ENCODE measurements at regions not wholly inside any gene's neighbourhood (a gene's known extent, or its start where the extent isn't known, plus 50 kb on each side); places are given as distances from the start of the nearest gene placed in this dataset.
"Not testable (repeated sequence)": the region's sequence is repeated elsewhere in the genome, so short reads cannot be mapped to it uniquely, and the experiment has no call there.

DNA sequence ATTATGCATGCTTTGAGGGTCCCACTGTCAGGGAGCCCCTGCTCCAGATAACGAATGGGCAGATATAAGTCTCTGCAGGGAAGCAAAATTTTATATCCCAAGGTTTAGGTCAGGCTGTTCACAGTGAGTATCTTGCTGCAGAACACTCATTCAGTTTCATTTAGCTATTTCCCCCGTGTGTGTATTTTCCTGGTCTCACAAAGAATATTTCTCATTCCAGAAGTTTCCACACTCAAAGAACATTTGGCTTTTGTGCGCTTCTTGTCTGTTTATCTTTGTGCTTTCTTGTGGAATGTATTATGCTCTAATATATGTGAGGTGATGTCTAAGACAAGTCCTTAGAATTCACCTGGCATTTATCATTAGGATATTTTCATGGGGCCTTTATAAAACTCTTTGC lies 140.4 kb upstream of the MMADHC start:
- DNase-seq (ENCODE audit: low read depth in 2 of 2), result no peak

DNA sequence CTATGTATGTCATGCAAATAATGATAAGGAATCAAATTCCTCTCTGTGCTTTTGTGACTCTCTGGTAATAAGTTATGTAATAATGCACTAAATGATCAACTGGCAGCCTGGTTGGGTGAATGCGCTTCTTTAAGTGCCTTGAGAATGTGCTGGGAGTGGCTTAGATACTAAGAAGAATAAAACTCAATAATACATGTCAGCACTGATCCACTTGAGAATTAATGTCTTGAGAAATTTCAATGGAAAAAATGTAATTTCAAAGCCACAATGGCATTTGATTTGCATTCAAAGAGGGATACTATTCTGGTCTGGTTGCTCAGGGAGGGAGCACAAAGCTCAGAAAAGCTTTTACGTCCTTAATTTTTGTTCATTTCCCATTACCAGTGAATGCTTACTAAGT lies 137.7 kb upstream of the MMADHC start:
- DNase-seq (ENCODE audit: low read depth in 2 of 2), result no peak

DNA sequence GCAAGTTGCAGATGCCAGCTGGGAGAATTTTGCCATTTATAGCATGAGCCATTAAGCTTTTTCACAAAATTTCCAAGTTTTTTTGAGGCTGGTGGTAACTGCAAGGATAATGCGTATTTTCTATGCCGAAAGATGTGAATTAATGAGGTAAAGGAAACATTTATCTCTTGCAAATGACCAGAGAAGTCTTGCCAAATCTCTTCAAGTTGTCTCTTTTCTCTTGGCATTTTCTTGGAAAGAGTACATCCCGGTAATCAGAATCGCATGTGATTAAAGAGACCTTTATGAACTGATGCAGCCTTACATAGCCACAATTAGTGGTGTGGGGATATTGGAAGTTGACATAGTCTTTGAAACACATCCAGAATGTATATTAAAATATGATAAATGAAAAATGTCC lies 136.5 kb upstream of the MMADHC start:
- DNase-seq (ENCODE audit: low read depth in 2 of 2), result no peak

DNA sequence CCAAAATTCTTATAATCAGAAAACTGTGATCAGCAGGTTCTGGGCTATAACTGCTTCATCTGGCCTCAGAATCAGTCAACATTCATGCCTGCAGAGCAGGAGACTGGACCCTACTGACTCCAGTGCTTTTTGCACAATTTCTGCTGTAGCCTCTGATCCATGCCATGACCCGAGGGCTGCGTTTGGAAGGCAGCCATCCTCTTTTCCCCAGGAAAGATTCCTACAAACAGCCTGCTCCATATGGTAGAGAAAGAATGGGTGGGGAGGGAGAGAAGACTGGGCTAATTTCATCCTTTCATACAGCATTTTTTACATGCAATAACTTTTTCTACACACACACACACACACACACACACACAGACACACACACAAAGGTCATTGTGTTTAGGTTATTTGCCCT lies 133.0 kb upstream of the MMADHC start:
- DNase-seq (ENCODE audit: low read depth in 2 of 2), result no peak

DNA sequence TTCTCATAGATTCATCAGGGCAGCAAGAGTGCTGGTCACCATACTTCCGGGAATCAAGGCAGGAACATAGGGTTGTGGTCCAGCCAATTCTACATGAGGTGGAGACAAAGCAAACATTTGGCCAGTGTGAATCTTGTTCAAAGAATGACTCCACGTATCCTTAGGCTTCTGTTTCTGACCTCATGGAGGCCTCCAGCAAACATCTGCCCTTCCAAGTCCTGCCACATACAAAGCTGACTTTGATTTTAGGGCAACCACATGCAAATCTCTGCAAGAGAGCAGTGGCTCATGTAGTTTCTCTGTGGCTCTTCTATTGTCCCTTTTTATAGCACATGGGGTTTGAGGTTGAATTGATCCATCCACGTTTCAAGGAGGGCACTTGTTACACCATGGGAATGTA lies 132.1 kb upstream of the MMADHC start:
- DNase-seq (ENCODE audit: low read depth in 2 of 2), result no peak

DNA sequence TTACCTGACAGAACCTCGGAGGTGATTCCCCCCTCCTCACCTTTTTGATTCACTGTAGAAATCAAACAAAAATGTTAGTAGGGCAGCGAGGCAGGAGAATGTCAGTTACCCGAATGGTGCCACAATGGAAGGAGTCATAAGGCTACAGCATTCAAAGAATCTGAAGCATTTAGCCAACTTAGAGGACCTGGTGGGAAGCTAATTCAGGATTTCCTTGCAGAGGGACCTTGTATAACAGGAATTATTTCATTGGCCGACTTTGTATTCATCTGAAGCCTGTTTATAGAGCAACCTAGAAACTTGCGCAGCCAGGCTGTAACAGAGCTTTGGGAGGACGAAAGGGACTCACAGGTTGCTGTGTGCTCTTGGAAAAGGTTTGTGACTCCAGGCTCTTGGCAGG lies 129.1 kb upstream of the MMADHC start:
- DNase-seq (ENCODE audit: low read depth in 2 of 2), result no peak

DNA sequence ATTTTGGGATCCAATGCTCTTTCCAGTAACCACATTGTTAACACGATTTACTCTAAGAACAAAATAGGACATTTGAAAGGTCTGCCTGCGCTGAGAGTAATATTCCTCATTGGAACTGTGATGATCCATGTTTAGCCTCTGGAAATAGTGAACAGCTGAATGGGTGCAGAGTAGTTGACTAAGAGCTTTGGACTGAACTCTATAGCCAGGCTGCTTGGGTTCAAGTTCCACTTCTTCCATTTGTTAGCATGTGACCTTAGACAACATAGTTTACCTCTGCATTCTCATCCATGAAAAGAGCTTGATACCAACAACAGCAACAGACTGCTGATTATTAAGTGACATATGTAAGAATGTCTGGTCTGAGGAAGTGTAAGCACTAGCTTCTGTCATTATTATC lies 128.3 kb upstream of the MMADHC start:
- no peak for DNase-seq (ENCODE audit: low read depth in 2 of 2)

DNA sequence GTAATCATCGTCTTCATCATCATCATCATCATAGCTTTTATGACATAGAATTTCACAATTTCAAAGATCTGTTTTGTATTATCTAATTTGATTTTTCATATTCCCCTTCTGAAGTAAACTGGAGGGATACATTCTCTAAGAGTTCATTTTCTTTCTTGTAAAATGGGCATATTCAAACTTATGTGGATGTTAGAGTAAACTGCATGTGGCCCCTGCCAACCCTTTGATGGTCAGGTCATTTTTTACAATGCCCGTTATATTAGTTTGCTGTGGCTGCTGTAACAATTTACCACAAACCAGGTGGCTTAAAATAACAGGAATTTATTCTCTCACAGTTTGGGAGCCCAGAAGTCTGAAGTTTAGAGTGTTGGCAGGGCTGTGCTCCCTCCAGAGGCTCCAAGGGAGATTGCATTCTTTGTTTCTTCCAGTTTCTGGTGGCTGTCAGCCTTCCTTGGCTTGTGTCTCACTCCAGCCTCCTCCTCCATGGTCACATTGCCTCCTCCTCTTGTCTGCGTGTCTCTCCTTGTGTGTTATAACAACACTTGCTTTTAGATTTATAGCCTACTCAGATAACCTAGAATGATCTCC lies 127.5 kb upstream of the MMADHC start:
- DNase-seq (ENCODE audit: low read depth in 2 of 2), result peak in 1 of 2 donors; percentile 58

DNA sequence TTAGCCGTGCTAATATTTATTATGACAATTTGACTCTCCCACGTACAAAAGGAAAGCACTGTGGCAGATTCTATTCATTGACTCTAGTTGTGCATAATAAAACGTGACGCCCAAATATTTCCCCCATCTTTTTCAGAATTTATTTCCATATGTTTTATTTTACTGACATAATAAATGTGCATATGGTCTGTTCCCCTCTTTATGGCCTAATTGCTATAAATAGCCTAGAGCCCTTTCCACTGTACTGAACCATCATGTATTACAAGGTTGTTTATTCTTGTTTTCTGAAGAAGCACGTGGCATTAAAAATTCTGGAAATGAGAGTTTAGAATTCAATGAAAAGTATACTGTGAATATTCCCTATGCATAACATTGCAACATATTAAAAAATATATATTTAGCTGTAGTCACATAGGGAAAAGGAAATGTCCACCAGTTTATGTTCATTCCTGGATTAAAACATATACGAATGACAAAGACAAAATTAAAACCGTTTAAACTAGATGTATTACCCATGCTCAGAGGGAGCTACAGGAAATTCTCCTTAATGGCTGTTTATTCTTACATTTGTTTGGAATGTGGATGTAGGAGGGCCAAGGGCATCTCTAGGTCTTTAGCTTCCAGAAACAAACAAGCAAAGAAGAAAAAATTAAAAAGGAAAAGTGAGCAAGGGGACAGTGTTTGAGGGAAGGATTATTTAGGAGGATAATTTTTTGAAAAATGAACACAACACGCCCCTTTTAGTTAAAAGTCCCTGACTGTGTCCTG lies 122.1 kb upstream of the MMADHC start:
- no peak for DNase-seq (ENCODE audit: low read depth in 2 of 2)

DNA sequence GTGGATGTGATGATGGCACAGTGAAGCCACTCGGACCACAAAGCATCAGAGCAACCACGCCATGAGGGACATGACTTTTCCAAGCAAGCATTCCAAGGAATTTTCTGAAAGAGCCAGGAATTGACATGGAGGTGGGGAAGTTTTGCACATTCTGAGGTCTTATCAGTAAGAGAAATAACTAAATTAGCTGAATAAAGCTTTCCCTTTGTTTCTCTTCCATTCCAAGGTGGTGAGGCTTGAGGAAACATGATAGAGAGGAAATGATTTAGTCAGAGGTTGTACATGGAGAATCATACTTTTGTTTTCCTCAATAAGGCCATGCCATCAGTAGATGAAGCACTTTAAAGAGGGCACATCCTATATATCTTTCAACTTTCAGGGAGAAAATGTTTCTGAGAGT lies 115.7 kb upstream of the MMADHC start:
- peak in 1 of 2 donors; percentile 57 for DNase-seq (ENCODE audit: low read depth in 2 of 2)

DNA sequence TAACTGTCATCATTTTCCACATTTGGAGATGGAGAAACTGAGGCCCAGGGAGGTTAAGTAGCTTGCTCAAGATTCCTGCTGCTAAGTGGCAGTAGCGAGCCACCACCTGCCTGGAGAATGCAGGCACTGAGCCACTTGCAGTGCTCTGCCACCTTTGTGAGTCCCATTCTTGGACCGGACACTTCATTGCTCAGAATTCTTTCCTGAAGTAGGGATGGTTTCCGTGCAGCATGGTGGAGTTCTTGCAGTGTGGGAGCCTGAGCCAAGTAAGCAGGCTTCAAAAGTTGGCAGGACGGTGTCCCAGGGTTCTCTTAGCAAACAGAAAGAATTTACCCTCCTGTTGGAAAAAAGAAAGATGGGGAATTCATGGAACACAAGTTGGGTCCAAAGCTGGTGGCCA lies 115.0 kb upstream of the MMADHC start:
- DNase-seq (ENCODE audit: low read depth in 2 of 2), result no peak

DNA sequence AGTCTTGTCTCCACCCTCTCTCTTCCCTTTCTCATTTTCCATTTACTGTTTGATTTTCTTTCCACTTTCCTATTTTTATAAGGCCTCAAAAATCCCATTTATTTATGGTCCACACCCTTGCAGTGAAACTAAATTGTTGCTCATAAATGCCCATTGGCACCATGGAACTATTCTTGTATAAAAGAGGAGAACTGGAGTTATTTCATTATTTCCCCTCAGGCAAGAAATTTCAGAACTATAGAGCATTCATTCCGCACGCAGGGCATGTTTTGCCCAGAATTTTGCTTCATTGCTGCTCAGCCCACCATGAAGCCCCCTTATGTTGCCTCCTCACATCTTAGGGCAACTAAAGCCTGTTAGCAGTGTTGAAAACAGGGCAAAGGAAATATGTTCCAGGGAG lies 113.7 kb upstream of the MMADHC start:
- DNase-seq (ENCODE audit: low read depth in 2 of 2), result no peak

DNA sequence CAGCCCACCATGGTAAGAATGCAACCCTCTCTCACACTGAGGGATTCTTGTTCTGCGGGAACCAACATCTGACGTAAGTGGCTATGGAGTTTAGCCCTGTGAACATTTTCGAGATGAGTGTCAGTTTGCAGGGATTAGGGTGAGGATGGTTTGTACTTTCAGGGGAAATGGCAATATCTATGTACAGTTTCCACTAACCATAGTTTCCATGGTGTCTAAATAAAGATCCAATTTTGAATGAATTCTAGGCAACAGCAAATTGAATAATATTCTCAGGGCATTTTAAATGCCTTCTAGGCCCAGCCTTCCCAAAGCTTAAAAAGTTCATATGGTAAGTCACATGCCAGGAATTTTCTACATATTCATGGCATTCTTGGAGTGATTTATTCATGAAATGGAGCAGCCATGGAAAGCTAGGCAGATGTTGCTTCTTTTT lies 105.4 kb upstream of the MMADHC start:
- DNase-seq (ENCODE audit: low read depth in 2 of 2), result no peak

DNA sequence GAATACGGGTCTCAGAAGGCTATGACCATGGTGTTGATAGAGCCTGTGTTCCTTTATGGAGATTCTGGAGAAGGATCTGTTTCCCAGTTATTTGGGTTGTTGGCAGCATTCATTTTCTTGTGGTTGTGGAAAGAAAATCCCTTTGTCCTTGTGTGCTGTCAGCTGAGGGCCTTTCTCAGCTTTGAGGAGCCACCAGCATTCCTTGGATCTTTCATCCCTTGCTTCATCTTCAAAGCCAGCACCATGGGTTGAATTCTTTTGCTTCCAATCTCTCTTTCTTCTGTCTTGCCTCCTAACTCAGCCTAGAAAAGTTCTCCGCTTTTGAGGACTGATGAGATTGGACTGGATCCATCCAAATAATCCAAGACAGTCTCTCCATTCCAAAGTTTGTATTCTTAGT lies 103.2 kb upstream of the MMADHC start:
- DNase-seq (ENCODE audit: low read depth in 2 of 2), result no peak

DNA sequence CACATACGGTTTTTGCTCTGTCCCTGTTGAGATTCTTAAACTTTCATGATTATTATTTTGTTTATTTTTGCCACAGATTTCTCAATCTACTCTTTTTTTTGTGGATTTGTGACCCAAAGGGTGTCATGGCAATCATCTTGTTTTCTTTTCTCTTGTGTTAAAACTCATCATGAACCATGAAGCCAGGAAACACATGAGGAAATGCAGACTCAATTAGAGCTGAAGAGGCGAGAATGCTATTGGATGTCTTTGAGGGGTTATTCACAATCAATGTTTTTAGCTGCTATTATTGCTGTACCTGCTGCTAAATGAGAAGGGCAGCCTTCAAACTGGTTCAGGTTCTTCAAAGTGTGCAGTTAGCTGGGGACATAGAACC lies 99.5 kb upstream of the MMADHC start:
- DNase-seq (ENCODE audit: low read depth in 2 of 2), result no peak

DNA sequence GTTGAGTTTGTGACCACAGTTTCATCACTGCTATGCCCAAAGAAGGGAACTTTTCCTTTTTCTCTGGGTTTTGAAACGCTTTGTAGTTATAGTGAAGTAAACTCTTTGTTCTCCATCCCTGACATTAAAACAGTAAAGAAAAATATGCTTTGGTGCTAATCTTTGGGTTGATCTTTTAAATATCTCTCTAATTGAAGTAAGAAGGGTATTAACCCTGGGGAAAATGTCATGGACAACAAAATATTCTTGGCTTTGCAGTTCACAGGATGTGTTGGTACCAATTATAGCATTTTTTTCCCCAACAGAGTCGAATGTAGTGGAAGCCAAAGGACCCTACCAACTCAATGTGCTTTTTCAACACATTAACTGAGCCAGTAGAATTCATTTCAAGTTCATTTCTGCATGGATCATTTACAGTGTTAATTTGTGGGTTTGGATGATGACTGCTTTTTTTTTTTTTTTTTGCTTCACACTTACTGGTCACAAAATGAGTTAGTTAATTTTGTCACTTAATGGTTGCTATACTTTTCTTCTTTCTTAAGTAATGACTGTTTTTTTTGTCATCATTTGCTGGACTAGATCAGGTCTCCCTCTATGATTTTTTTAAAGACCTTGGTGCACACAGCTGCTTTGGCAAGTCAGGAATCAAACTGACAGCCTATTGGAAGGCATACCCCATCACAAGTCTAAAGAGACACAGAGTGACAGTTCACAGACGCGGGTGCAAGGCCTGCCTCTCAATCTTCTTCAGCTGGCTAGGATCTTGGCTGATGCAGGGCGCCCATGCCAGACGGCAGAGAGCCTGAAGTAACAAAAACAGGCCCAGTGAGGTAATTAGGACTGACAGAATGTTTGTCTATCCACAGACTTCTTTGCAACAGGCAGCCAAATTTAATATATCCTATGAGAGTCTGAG lies 98.8 kb upstream of the MMADHC start:
- no peak for DNase-seq (ENCODE audit: low read depth in 2 of 2)

DNA sequence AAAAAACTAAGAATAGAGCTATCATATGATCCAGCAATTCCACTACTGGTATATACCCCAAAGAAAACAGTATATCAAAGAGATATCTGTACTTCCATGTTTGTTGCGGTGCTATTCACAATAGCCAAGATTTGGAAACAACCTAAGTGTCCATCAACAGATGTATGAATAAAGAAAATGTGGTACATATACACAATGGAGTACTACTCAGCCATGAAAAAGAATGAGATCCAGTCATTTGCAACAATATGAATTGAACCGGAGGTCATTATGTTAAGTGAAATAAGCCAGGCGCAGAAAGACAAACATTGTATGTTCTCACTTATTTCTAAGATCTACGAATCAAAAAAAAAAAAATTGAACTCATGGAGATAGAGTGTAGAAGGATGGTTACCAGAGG lies 97.8 kb upstream of the MMADHC start:
- DNase-seq (ENCODE audit: low read depth in 2 of 2), result not testable (repeated sequence)

DNA sequence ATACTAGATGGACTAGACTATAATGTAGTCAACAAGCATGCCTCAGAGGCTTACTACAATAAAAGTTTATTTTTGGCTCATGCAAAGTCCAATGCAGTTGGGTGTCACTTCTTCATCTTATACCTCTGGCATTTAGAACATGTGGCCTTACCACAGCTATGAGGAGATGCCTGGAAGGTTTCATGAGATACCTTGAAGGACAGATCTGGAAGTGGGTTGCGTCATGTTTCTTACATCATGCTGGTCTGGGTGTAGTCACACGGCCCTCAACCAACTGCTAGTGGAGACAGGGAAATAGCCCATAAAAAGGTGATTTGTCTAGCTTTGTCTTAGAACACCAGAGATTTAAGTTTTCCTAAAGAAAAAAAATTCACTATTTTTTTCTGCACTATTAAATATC lies 91.7 kb upstream of the MMADHC start:
- no peak for DNase-seq (ENCODE audit: low read depth in 2 of 2)

DNA sequence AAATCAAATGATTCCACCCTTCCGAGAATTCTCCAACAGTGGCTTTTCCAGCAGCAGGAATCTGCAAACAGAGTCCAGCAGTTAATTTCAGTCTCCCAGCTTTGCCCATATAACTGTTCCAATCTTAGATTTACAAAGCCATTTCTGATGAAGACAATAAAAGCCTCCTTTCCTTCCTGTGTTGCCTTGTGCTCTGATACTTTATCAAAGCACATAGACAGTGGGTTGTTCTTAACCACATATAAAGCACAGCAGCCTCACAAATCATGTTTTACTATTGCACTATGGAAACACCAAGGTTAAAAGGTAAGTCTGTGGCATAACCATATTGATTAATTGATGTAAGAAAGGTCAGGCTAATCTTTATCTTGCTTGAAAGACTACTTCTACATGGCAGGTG lies 89.8 kb upstream of the MMADHC start:
- no peak for DNase-seq (ENCODE audit: low read depth in 2 of 2)

DNA sequence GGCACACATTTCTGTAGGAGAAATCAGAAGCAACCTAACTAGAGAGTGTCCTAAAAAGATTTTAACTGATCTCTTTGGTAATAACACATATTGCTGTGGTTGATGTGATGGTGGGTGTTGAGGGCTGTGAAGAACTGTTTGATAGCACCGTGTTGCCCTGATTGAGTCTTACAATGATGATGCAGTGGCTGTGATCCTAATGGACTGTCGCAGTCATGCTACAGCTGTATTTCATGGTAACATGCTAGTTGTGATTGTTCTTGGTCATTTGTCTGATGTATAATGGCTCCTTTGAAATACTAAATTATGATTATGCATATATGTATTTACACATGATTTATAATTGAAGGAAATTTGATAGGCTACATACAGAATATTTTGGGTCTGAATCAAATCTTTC lies 82.5 kb upstream of the MMADHC start:
- no peak for DNase-seq (ENCODE audit: low read depth in 2 of 2)

DNA sequence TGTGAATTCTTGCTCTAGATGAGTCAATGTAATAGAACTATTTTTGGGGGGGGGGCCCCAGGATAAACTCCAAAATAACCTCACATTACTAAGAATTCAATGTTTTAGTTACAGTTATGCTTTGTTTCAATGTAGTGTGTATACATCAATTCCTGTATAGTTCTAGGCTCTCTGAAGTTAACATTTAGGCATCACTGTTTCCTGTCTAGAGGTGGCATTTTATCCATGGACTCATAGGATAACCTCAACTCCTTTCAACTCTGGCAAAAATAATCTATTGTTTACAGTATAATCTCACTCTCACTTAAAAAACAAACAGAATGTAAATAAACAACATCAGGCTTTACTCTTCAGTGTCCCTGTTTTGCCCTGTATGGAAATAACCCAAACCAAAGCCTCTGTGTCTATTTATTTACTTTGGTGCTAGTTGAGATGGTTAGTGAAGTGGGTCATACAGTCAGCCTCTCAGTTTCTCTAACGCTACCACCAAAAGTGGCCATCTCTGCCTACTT lies 79.3 kb upstream of the MMADHC start:
- no peak for DNase-seq (ENCODE audit: low read depth in 2 of 2)

DNA sequence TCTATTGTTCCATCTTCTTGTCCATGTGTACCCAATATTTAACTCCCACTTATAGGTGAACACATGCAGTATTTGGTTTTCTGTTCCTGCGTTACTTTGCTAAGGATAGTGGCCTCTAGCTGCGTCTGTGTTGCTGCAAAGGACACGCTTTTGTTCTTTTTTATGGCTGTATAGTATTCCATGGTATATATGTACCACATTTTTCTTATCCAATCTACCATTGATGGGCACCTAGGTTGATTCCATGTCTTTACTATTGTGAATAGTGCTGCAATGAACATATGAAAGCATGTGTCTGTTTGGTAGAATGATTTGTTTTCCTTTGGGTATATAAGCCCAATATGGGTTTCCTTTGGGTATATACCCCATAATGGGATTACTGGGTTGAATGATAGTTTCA lies 77.3 kb upstream of the MMADHC start:
- no peak for DNase-seq (ENCODE audit: low read depth in 2 of 2)
